ENCODE measurements at regions not wholly inside any gene's neighbourhood (a gene's known extent, or its start where the extent isn't known, plus 50 kb on each side); places are given as distances from the start of the nearest gene placed in this dataset.

- H3K27me3 Mint-ChIP-seq, result no peaks in the 10 kb centered on the region
Observed at GRCh38 chr3:103609472-103609871, 1174.7 kb downstream of the ZPLD1 start.

GRCh38 chr3:103613397-103614156 lies 1178.8 kb downstream of the ZPLD1 start:
- Mint-ChIP-seq H3K4me1 (ENCODE audit: low read depth) (no peaks in the 10 kb centered on the region), H3K27ac (no peak overlapping the region), H3K4me3 (no peak overlapping the region), H3K9me3 (peaks cover 4% of the 10 kb centered on the region), H3K27me3 (no peaks in the 10 kb centered on the region), H3K36me3 (ENCODE audit: low read depth) (no peaks in the 10 kb centered on the region)

More at GRCh38 chr3:103609472-103609871, 1174.7 kb downstream of the ZPLD1 start:
- H3K27ac Mint-ChIP-seq, result no peak overlapping the region
- H3K4me3 Mint-ChIP-seq, result no peak overlapping the region
- no peaks in the 10 kb centered on the region for H3K36me3 Mint-ChIP-seq (ENCODE audit: low read depth)
- no peaks in the 10 kb centered on the region for H3K4me1 Mint-ChIP-seq (ENCODE audit: low read depth)
- H3K9me3 Mint-ChIP-seq, result peaks cover 10% of the 10 kb centered on the region

GRCh38 chr3:103614719-103615118 lies 1179.9 kb downstream of the ZPLD1 start:
- H3K9me3 Mint-ChIP-seq, result peaks cover 4% of the 10 kb centered on the region
- H3K27ac Mint-ChIP-seq, result no peak overlapping the region
- H3K27me3 Mint-ChIP-seq, result no peaks in the 10 kb centered on the region
- no peak overlapping the region for H3K4me3 Mint-ChIP-seq
- no peaks in the 10 kb centered on the region for H3K36me3 Mint-ChIP-seq (ENCODE audit: low read depth)
- no peaks in the 10 kb centered on the region for H3K4me1 Mint-ChIP-seq (ENCODE audit: low read depth)

- Mint-ChIP-seq H3K4me1 (ENCODE audit: low read depth) (no peaks in the 10 kb centered on the region), H3K36me3 (ENCODE audit: low read depth) (no peaks in the 10 kb centered on the region), H3K27ac (no peak overlapping the region), H3K9me3 (peaks cover 17% of the 10 kb centered on the region), H3K27me3 (no peaks in the 10 kb centered on the region), H3K4me3 (no peak overlapping the region)
Observed at GRCh38 chr3:103617961-103618360, 1183.1 kb downstream of the ZPLD1 start.

GRCh38 chr3:103624271-103624670 lies 1189.5 kb downstream of the ZPLD1 start:
- Mint-ChIP-seq H3K36me3 (ENCODE audit: low read depth) (no peaks in the 10 kb centered on the region), H3K4me3 (no peak overlapping the region), H3K9me3 (peaks cover 13% of the 10 kb centered on the region), H3K4me1 (ENCODE audit: low read depth) (no peaks in the 10 kb centered on the region), H3K27ac (no peak overlapping the region), H3K27me3 (no peaks in the 10 kb centered on the region)

GRCh38 chr3:103629391-103629790 lies 1194.6 kb downstream of the ZPLD1 start:
- Mint-ChIP-seq H3K4me3 (no peak overlapping the region), H3K27ac (no peak overlapping the region), H3K4me1 (ENCODE audit: low read depth) (no peaks in the 10 kb centered on the region), H3K36me3 (ENCODE audit: low read depth) (no peaks in the 10 kb centered on the region), H3K27me3 (no peaks in the 10 kb centered on the region), H3K9me3 (peaks cover 6% of the 10 kb centered on the region)

- Mint-ChIP-seq H3K27ac (no peak overlapping the region), H3K4me3 (no peak overlapping the region), H3K27me3 (no peaks in the 10 kb centered on the region), H3K9me3 (no peaks in the 10 kb centered on the region), H3K36me3 (ENCODE audit: low read depth) (no peaks in the 10 kb centered on the region), H3K4me1 (ENCODE audit: low read depth) (no peaks in the 10 kb centered on the region)
Observed at GRCh38 chr3:103644450-103644849, 1209.6 kb downstream of the ZPLD1 start.

- Mint-ChIP-seq H3K4me1 (ENCODE audit: low read depth) (no peaks in the 10 kb centered on the region), H3K36me3 (ENCODE audit: low read depth) (no peaks in the 10 kb centered on the region), H3K27me3 (no peaks in the 10 kb centered on the region), H3K4me3 (no peak overlapping the region), H3K9me3 (peaks cover 4% of the 10 kb centered on the region), H3K27ac (no peak overlapping the region)
Observed at GRCh38 chr3:103653996-103654395, 1219.2 kb downstream of the ZPLD1 start.

GRCh38 chr3:103657756-103658155 lies 1222.9 kb downstream of the ZPLD1 start:
- Mint-ChIP-seq H3K4me3 (no peak overlapping the region), H3K9me3 (peaks cover 4% of the 10 kb centered on the region), H3K27ac (no peak overlapping the region), H3K36me3 (ENCODE audit: low read depth) (no peaks in the 10 kb centered on the region), H3K4me1 (ENCODE audit: low read depth) (no peaks in the 10 kb centered on the region), H3K27me3 (no peaks in the 10 kb centered on the region)

GRCh38 chr3:103660810-103661209 lies 1226.0 kb downstream of the ZPLD1 start:
- Mint-ChIP-seq H3K27me3 (no peaks in the 10 kb centered on the region), H3K4me3 (no peak overlapping the region), H3K27ac (no peak overlapping the region), H3K4me1 (ENCODE audit: low read depth) (no peaks in the 10 kb centered on the region), H3K36me3 (ENCODE audit: low read depth) (no peaks in the 10 kb centered on the region), H3K9me3 (peaks cover 10% of the 10 kb centered on the region)

GRCh38 chr3:103662591-103662990 lies 1227.8 kb downstream of the ZPLD1 start:
- Mint-ChIP-seq H3K4me1 (ENCODE audit: low read depth) (no peaks in the 10 kb centered on the region), H3K27ac (no peak overlapping the region), H3K36me3 (ENCODE audit: low read depth) (no peaks in the 10 kb centered on the region), H3K9me3 (peaks cover 6% of the 10 kb centered on the region), H3K4me3 (no peak overlapping the region), H3K27me3 (no peaks in the 10 kb centered on the region)

GRCh38 chr3:103672346-103672745 lies 1237.5 kb downstream of the ZPLD1 start:
- no peaks in the 10 kb centered on the region for H3K36me3 Mint-ChIP-seq (ENCODE audit: low read depth)
- no peak overlapping the region for H3K27ac Mint-ChIP-seq
- H3K4me1 Mint-ChIP-seq (ENCODE audit: low read depth), result no peaks in the 10 kb centered on the region
- H3K4me3 Mint-ChIP-seq, result no peak overlapping the region
- no peaks in the 10 kb centered on the region for H3K9me3 Mint-ChIP-seq
- no peaks in the 10 kb centered on the region for H3K27me3 Mint-ChIP-seq

GRCh38 chr3:103684904-103685303 lies 1250.1 kb downstream of the ZPLD1 start:
- peaks cover 11% of the 10 kb centered on the region for H3K9me3 Mint-ChIP-seq
- no peak overlapping the region for H3K27ac Mint-ChIP-seq
- H3K27me3 Mint-ChIP-seq, result no peaks in the 10 kb centered on the region
- H3K4me1 Mint-ChIP-seq (ENCODE audit: low read depth), result no peaks in the 10 kb centered on the region
- H3K4me3 Mint-ChIP-seq, result no peak overlapping the region
- no peaks in the 10 kb centered on the region for H3K36me3 Mint-ChIP-seq (ENCODE audit: low read depth)

GRCh38 chr3:103685939-103686338 lies 1251.1 kb downstream of the ZPLD1 start:
- Mint-ChIP-seq H3K27ac (no peak overlapping the region), H3K27me3 (no peaks in the 10 kb centered on the region), H3K36me3 (ENCODE audit: low read depth) (no peaks in the 10 kb centered on the region), H3K9me3 (peaks cover 11% of the 10 kb centered on the region), H3K4me3 (no peak overlapping the region), H3K4me1 (ENCODE audit: low read depth) (no peaks in the 10 kb centered on the region)

- Mint-ChIP-seq H3K27ac (no peak overlapping the region), H3K36me3 (ENCODE audit: low read depth) (no peaks in the 10 kb centered on the region), H3K4me3 (no peak overlapping the region), H3K27me3 (no peaks in the 10 kb centered on the region), H3K4me1 (ENCODE audit: low read depth) (no peaks in the 10 kb centered on the region), H3K9me3 (peaks cover 20% of the 10 kb centered on the region)
Observed at GRCh38 chr3:103690536-103690935, 1255.7 kb downstream of the ZPLD1 start.

- Mint-ChIP-seq H3K4me3 (no peak overlapping the region), H3K27ac (no peak overlapping the region), H3K9me3 (peaks cover 26% of the 10 kb centered on the region), H3K36me3 (ENCODE audit: low read depth) (no peaks in the 10 kb centered on the region), H3K4me1 (ENCODE audit: low read depth) (no peaks in the 10 kb centered on the region), H3K27me3 (no peaks in the 10 kb centered on the region)
Observed at GRCh38 chr3:103693831-103694230, 1259.0 kb downstream of the ZPLD1 start.

All from stimulated activated naive CD8-positive, alpha-beta T cell treated with anti-CD3 and anti-CD28 coated beads, Interleukin-15, Interleukin-2, amounts not matched to agents 100 ng/mL and 50 ng/mL, for 24 hours (primary cell).